ENCODE measurements at regions not wholly inside any gene's neighbourhood (a gene's known extent, or its start where the extent isn't known, plus 50 kb on each side); places are given as distances from the start of the nearest gene placed in this dataset.

DNA sequence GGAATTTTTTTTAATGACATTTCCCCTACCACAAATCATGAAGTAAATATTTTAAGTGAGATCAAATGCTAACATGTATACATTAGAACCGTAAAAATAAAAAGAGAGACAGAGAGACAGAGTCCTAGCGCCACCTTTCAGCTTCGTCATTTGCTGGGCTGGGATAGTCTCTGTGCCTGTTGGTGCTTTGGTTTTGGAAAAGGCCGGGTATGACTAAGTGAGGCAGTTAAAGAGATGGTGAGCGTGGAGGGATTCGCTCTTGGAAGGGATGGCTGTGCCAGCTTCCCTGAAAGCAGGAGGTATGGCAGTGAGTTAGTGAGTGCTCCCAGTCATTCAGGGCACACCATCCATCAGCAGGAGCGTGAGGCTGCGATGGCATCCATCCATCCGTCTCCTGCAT is 729.6 kb upstream of the WWC1 start:
- TF ChIP-seq POLR2AphosphoS5 (IDR thresholded peaks at IDR 0.05; ENCODE audit: insufficient read depth, low read depth, low read length) (no peak), EZH2 (IDR thresholded peaks at IDR 0.05; ENCODE audit: borderline replicate concordance, low read depth, low read length, severe bottlenecking) (no peak)
- TF ChIP-seq, protein P1, sequence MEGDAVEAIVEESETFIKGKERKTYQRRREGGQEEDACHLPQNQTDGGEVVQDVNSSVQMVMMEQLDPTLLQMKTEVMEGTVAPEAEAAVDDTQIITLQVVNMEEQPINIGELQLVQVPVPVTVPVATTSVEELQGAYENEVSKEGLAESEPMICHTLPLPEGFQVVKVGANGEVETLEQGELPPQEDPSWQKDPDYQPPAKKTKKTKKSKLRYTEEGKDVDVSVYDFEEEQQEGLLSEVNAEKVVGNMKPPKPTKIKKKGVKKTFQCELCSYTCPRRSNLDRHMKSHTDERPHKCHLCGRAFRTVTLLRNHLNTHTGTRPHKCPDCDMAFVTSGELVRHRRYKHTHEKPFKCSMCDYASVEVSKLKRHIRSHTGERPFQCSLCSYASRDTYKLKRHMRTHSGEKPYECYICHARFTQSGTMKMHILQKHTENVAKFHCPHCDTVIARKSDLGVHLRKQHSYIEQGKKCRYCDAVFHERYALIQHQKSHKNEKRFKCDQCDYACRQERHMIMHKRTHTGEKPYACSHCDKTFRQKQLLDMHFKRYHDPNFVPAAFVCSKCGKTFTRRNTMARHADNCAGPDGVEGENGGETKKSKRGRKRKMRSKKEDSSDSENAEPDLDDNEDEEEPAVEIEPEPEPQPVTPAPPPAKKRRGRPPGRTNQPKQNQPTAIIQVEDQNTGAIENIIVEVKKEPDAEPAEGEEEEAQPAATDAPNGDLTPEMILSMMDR (IDR thresholded peaks at IDR 0.05; ENCODE audit: extremely low read depth in 1 of 2, insufficient read depth in 1 of 2, low read depth in 1 of 2, low read length in 2 of 2), result no peak

Data from endothelial cell of umbilical vein (primary cell).